SK-N-MC (cell line): ENCODE measurements at regions not wholly inside any gene's neighbourhood (a gene's known extent, or its start where the extent isn't known, plus 50 kb on each side); places are given as distances from the start of the nearest gene placed in this dataset.

Experiments used
- EZH2 ChIP-seq: fragments of 200-600 bp; sonication (generic); IDR thresholded peaks from one replicate; pipeline ENCODE4 v1.6.1; 2017; ENCODE audit warnings: antibody characterized with exemption
- FOXP2 ChIP-seq: optimal IDR thresholded peaks from 2 replicates; pipeline ENCODE3; 2011; ENCODE audit warnings: mild to moderate bottlenecking, moderate library complexity; ENCODE audit not compliant: insufficient read depth; ENCODE audit errors: extremely low read length, control extremely low read depth
- POLR2AphosphoS5 ChIP-seq: IDR thresholded peaks from 2 replicates; pipeline ENCODE4 v1.6.1; 2012; ENCODE audit warnings: mild to moderate bottlenecking, low read depth, low read length, borderline replicate concordance

DNA sequence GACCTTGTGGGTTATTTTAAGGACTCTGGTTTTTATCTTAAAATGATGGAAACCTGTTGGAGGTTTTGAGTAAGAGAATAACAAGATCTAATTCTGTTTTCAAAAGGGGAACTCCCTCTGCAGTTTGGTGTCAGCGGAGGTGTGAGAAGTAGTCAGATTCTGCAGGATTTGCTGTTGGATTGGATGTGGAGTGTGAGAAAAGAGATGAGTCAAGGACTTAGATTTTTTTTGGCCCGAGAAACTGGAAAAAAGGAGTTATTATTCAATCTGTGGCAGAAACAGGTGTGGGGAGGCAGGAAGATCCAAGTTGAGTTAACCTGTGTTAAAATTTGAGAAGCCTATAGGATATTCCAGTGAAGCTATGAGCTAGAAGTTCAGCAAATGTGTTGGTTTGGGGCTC is 337.2 kb upstream of the FANCL start:
- TF ChIP-seq POLR2AphosphoS5 (no peak), EZH2 (no peak), FOXP2 (no peak)
